Activated T-cell treated with anti-CD3 and anti-CD28 coated beads for 1 hour (primary cell): ENCODE measurements at regions not wholly inside any gene's neighbourhood (a gene's known extent, or its start where the extent isn't known, plus 50 kb on each side); places are given as distances from the start of the nearest gene placed in this dataset.

Experiments
- DNase-seq: peaks from one replicate; pipeline ENCODE4 v3.0.0-alpha.2; 2020; ENCODE audit warnings: low read depth

DNA sequence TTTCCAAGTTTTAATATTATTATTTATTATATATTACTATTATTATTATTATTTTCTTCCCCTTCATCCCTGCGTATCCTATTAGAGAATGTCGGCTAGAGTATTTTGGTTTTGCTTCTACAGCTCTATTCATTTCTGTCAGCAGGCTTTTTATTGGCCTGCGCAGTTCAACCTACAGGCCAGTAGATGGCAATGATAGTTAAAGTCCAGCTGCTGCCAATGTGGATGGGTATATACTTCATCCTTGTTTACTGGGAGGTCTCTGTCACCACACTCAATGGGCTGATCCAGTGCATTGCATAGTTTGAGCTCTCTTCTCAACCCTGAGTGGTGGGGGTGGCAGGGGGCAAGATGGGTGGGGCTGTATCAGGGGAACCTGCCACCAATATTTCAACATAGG lies 799.8 kb downstream of the NSUN3 start:
- DNase-seq = no peak

DNA sequence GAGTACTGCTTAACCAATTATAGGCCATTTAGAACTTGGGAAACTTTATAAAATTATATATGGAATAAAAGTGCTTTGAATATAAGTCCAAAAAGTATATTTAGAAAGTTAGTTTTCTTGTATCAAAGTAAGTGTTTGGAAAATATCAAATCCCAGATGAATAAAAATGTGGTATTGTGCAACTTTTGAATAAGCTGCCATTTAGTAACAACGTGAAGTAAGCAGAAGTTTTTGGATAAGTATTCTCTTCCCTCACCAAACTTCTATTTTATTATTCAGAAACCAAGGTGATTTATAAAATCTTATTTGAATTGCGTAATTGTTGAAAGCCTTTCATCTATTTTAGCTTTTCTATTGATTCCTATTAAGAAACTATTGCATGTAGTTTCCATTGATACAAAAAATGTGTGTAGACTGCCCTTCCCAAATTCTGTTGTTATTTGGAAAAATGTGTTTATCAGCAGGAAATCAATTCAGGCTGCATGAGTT lies 806.2 kb downstream of the NSUN3 start:
- DNase-seq = no peak

DNA sequence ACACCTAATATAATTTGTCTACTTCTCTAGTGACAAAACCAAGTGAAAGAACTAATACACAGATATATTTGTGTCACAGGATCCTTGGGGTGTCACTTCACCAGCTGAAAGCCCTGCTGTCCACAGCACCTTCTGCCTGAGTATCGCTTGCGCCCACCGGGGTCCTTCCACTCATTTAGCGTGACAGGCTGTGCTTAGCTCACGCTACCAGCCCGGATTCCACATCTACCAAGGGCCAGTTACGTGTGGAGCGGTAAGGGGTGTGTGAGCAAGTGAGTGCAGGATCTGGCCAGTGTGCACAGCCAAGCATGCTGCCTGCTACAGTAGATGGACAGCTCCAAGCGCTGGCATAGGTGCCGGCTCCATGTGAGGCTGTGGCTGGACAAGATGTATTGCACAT lies 810.9 kb downstream of the NSUN3 start:
- no peak for DNase-seq

DNA sequence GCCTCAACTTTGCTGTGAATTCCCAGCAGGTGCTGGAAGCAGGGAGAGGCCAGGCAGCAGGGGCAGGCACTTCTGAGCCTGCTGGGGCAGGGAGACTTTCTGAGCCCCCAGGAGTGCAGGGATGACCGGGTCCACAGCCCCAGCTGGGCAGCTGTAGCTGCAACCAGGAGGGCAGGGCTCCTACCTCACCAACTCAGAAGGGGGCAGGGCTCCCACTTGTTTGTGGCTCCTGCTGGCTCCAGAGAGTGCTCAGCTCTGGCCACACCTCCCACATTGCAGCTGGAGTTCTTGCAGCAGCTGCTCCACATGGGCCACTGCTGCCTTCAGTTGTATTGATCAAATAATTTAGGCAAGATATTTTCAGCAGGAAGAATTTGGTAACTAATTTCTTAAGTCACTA lies 812.3 kb downstream of the NSUN3 start:
- DNase-seq = no peak

DNA sequence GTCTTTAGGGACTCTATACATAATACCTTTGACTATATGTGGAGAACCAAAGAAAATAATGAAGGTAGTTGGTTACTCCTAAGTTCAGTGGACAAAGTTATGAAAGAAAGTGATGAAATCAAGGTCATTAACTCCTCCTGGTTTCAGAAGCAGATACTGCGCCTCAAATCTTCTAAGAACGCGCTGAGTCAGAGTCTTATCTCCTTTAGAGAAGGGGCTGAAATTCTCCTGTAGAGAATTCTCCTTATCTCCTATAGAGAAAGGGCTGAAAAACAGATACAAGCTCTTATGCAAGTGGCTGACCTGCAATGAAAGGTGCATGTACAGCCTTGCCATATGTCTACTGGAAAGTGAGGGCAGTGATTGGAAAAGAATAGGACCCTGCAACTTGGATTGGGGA lies 824.2 kb downstream of the NSUN3 start:
- DNase-seq = no peak

DNA sequence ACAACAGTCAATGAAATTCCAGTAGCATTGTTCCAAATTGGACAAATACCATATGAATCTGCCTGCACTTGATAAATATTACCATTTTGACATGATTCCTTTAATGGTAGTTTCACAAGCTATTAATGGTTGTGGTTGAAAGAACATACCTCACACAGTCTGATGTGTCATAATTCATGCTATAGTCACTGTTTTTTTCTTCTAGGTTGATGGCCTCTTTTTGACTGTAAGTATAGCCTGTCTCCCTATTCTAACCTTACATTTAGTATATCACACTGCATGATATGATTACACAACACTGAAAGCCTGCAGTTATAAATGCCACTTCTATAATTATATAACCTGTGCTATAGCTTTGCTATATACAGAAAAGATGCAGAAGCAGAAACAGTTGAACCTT lies 834.1 kb downstream of the NSUN3 start:
- DNase-seq = no peak

GRCh38 chr3:94904156-94904674 lies 841.4 kb downstream of the NSUN3 start:
- no peak for DNase-seq

DNA sequence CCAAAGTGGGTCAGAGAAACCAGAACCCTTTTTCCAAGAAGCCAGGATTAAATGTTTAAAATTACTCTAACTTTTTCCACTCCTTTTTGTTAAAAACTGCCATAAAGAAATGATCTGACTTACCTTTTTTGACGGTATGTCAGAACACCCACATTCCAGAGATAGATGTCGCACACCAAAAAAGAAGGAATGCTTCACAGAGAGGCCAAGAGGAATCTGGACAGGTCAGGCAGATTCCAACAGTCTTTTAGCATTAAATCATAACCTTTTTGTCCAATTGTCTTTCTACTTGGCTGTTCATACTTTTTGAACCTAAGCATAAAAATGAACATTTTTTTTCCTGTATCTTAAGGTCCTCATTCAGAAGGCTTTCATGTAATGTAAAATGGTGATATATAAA lies 846.9 kb downstream of the NSUN3 start:
- DNase-seq = no peak

GRCh38 chr3:94912656-94913055 lies 849.8 kb downstream of the NSUN3 start:
- DNase-seq = no peak

DNA sequence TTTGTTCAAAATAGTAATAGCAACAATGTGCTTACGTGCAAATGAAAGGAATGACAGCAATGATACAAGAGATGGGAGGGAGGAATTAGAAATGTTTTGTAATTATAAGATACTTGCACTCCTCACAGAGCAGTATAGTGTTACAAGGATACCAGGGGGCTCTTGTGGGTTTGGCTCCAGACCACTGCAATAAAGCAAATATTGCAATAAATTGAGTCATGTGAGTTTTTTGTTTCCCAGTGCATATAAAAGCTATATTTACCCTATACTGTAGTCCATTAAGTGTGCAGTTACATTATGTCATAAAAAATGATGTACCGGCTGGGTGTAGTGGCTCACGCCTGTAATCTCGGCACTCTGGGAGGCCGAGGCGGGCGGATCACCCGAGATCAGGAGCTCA lies 864.3 kb downstream of the NSUN3 start:
- DNase-seq = no peak

GRCh38 chr3:94928921-94929320 lies 866.1 kb downstream of the NSUN3 start:
- DNase-seq = no peak

- no peak for DNase-seq
Observed at GRCh38 chr3:94935738-94936580, 873.1 kb downstream of the NSUN3 start.

DNA sequence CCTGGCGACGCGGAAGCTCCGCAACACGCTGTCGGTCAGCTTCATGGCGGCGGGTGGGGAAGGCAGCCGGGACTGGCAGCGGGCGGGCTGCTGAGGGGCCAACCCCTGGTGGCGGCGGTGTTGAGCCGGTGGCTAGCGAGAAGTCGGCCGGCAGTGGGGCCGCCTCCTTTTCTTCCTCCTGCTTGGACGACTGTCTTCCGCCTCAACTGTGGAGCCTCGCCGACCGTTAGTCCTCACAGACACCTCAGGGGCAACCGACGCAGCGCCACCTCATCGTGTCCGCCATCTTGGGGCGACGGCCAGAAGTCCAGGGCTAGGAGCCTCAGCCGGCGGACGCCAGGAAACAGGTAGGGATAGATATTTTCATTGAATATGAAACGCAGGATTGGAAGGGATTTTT lies 875.1 kb downstream of the NSUN3 start:
- no peak for DNase-seq

GRCh38 chr3:94946683-94947082 lies 883.8 kb downstream of the NSUN3 start:
- no peak for DNase-seq

GRCh38 chr3:94961423-94962100 lies 898.7 kb downstream of the NSUN3 start:
- DNase-seq = no peak

DNA sequence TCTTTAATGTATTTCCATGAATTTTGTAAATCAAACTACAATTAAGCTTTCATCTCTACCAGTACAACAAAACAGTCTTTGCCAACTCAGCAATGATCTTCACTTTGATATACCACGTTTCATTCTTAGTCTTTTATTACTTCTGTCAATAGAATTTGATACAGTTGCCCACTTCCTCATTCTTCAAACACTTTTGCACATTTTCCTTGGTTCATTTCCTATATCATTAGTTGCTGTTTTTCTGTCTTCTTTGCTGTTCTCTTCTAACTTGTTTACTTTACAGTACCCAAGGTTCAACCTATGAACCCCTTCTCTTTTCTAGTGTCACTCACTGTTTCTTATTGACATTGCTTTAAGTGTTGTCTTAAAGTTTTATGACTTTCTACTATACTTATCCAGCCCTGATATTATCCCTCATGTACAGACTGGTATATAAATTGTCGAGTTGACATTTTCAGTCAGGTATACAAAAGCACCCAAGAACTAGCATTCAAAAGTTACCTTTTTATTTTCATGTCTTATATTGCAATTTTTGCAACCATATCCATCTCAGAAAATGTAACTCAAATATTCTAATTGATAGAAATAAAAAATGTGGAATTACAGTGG lies 903.1 kb downstream of the NSUN3 start:
- no peak for DNase-seq

GRCh38 chr3:94967196-94967595 lies 904.3 kb downstream of the NSUN3 start:
- no peak for DNase-seq

- no peak for DNase-seq
Observed at GRCh38 chr3:94968519-94968918, 905.7 kb downstream of the NSUN3 start.

DNA sequence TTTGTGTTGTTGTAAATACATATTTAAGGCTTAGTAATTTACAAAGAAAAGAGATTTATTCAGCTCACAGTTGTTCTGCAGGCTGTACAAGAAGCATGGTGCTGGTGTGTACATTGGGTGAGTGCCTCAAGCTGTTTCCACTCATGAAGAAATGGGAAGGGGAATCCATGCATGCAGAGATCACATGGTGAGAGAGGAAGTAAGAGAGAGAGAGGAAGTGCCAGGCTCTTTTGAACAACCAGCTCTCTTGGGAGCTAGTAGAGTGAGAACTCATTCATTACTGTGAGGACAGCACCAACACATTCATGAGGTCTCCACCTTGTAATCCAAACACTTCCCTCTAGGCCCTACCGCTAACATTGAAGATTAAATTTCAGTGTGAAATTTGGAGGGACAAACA lies 909.2 kb downstream of the NSUN3 start:
- no peak for DNase-seq

GRCh38 chr3:94978084-94978483 lies 915.2 kb downstream of the NSUN3 start:
- DNase-seq = no peak

DNA sequence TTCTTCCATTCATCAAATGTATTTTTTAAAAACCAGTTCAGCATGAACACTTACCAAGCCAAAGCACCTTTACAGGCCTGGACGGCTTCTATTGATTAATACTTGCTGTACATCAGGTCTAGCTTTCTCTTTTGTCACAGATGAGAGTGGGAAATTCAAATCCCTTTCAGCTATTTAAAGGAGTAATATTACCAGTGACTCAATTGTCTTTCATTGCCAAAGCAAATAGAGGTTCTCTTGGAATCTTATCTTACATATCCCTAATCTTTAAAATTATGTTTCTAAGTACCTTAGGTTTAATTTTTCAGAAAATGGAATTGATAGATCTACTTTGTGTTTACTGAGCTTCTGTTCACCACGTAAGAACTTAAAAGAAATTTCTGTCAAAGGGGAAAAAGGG lies 922.9 kb downstream of the NSUN3 start:
- DNase-seq = no peak

DNA sequence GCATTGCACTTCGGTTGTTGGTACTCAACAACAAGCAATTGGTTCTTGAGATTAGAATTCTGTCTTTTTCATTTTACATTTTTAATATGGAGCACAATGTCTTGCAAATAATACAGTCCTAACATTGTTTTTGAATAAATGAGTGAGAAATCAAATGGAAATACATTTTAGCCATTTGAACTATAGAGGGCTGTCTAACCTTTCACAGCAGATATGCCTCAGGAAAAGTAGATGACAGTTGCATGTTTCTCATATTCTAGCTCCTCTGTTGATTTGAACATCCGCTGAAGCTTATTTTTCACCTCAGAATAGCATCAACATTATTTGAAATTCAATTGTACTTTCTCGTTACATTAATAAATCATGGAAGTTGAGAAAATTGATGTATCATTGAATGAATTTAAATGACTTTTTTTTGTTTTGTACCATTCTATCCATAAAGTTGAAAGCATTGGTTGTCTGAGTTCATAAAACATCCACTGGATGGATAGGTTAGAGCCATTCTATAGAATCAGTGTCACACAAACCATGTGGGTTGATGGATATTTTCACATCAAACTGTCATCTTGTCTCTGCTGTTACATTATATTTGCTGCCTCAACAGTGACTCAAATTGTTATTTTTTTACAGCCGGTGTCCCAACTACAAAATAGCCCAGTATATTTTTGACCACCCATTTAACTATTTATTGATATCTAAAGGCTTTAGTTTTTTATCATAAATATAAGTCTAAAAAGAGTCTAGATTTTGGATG lies 928.3 kb downstream of the NSUN3 start:
- DNase-seq = no peak
